T1000 (cell line): ENCODE measurements at regions not wholly inside any gene's neighbourhood (a gene's known extent, or its start where the extent isn't known, plus 50 kb on each side); places are given as distances from the start of the nearest gene placed in this dataset.

Source experiments
- DNase-seq: peaks from one replicate; lab custom pipeline; 2025; ENCODE audit warnings: mixed read lengths; lab: John Stamatoyannopoulos, UW

GRCh38 chr13:37409756-37410155 is 188.8 kb downstream of the POSTN start:
- DNase-seq: no peak

GRCh38 chr13:37407156-37407555 is 191.4 kb downstream of the POSTN start:
- no peak for DNase-seq

GRCh38 chr13:37406031-37406430 is 192.5 kb downstream of the POSTN start:
- DNase-seq: no peak

GRCh38 chr13:37403776-37404527 is 194.6 kb downstream of the POSTN start:
- DNase-seq: no peak

- no peak for DNase-seq
Measured at GRCh38 chr13:37401721-37402120, 196.8 kb downstream of the POSTN start.

- DNase-seq: no peak
Measured at GRCh38 chr13:37397535-37397934, 201.0 kb downstream of the POSTN start.

- DNase-seq: no peak
Measured at GRCh38 chr13:37395544-37395943, 203.0 kb downstream of the POSTN start.

GRCh38 chr13:37392389-37392788 is 206.2 kb downstream of the POSTN start:
- no peak for DNase-seq

GRCh38 chr13:37390735-37391134 is 207.8 kb downstream of the POSTN start:
- DNase-seq: no peak

GRCh38 chr13:37385956-37386670 is 212.5 kb downstream of the POSTN start:
- DNase-seq: no peak

GRCh38 chr13:37385248-37385647 is 213.3 kb downstream of the POSTN start:
- DNase-seq: no peak

GRCh38 chr13:37383856-37384370 is 214.7 kb downstream of the POSTN start:
- DNase-seq: no peak

- no peak for DNase-seq
Measured at GRCh38 chr13:37383046-37383445, 215.5 kb downstream of the POSTN start.

GRCh38 chr13:37382146-37382545 is 216.4 kb downstream of the POSTN start:
- DNase-seq: no peak

- DNase-seq: no peak
Measured at GRCh38 chr13:37381502-37381901, 217.1 kb downstream of the POSTN start.

- no peak for DNase-seq
Measured at GRCh38 chr13:37379841-37380240, 218.7 kb downstream of the POSTN start.

GRCh38 chr13:37375724-37376123 is 222.8 kb downstream of the POSTN start:
- no peak for DNase-seq

- no peak for DNase-seq
Measured at GRCh38 chr13:37375071-37375470, 223.5 kb downstream of the POSTN start.

- DNase-seq: no peak
Measured at GRCh38 chr13:37369616-37370015, 229.0 kb downstream of the POSTN start.

GRCh38 chr13:37368501-37368900 is 230.1 kb downstream of the POSTN start:
- no peak for DNase-seq

- DNase-seq: no peak
Measured at GRCh38 chr13:37366044-37366770, 232.4 kb downstream of the POSTN start.

GRCh38 chr13:37365496-37365895 is 233.1 kb downstream of the POSTN start:
- DNase-seq: no peak

- no peak for DNase-seq
Measured at GRCh38 chr13:37364956-37365355, 233.6 kb downstream of the POSTN start.
